GM19395 (cell line): ENCODE measurements at regions not wholly inside any gene's neighbourhood (a gene's known extent, or its start where the extent isn't known, plus 50 kb on each side); places are given as distances from the start of the nearest gene placed in this dataset.
"Not testable (repeated sequence)": the region's sequence is repeated elsewhere in the genome, so short reads cannot be mapped to it uniquely, and the experiment has no call there.

Experiments
- ATAC-seq: cut with Tn5 transposase; IDR thresholded peaks from one replicate; pipeline ENCODE4 v1.9.1; 2021; ENCODE audit warnings: mild to moderate bottlenecking, moderate library complexity; ENCODE audit not compliant: unreplicated experiment

- ATAC-seq = no peak
Measured at GRCh38 chr16:59601452-59601851, 867.3 kb upstream of the GOT2 start.

- no peak for ATAC-seq
Measured at GRCh38 chr16:59597269-59597668, 863.2 kb upstream of the GOT2 start.

GRCh38 chr16:59596693-59597092 lies 862.6 kb upstream of the GOT2 start:
- ATAC-seq = no peak

- ATAC-seq = no peak
Measured at GRCh38 chr16:59593194-59593661, 859.1 kb upstream of the GOT2 start.

- no peak for ATAC-seq
Measured at GRCh38 chr16:59591480-59591879, 857.4 kb upstream of the GOT2 start.

GRCh38 chr16:59590845-59591244 lies 856.7 kb upstream of the GOT2 start:
- no peak for ATAC-seq

GRCh38 chr16:59586331-59586730 lies 852.2 kb upstream of the GOT2 start:
- no peak for ATAC-seq

- no peak for ATAC-seq
Measured at GRCh38 chr16:59574296-59574695, 840.2 kb upstream of the GOT2 start.

GRCh38 chr16:59573528-59574271 lies 839.6 kb upstream of the GOT2 start:
- no peak for ATAC-seq

- ATAC-seq = no peak
Measured at GRCh38 chr16:59567496-59567895, 833.4 kb upstream of the GOT2 start.

GRCh38 chr16:59566446-59566845 lies 832.3 kb upstream of the GOT2 start:
- ATAC-seq = no peak

- ATAC-seq = no peak
Measured at GRCh38 chr16:59558679-59559078, 824.6 kb upstream of the GOT2 start.

GRCh38 chr16:59552164-59552563 lies 818.0 kb upstream of the GOT2 start:
- ATAC-seq = no peak

- ATAC-seq = no peak
Measured at GRCh38 chr16:59545721-59546120, 811.6 kb upstream of the GOT2 start.

- ATAC-seq = no peak
Measured at GRCh38 chr16:59543641-59544040, 809.5 kb upstream of the GOT2 start.

GRCh38 chr16:59540621-59541020 lies 806.5 kb upstream of the GOT2 start:
- ATAC-seq = no peak

- ATAC-seq = no peak
Measured at GRCh38 chr16:59535298-59535697, 801.2 kb upstream of the GOT2 start.

- no peak for ATAC-seq
Measured at GRCh38 chr16:59527206-59527997, 793.3 kb upstream of the GOT2 start.

- no peak for ATAC-seq
Measured at GRCh38 chr16:59522826-59523225, 788.7 kb upstream of the GOT2 start.

- ATAC-seq = not testable (repeated sequence)
Measured at GRCh38 chr16:59518721-59519120, 784.6 kb upstream of the GOT2 start.

- ATAC-seq = no peak
Measured at GRCh38 chr16:59514651-59515050, 780.5 kb upstream of the GOT2 start.

GRCh38 chr16:59510008-59510424 lies 775.9 kb upstream of the GOT2 start:
- ATAC-seq = no peak
